ENCODE measurements at regions not wholly inside any gene's neighbourhood (a gene's known extent, or its start where the extent isn't known, plus 50 kb on each side); places are given as distances from the start of the nearest gene placed in this dataset.

DNA sequence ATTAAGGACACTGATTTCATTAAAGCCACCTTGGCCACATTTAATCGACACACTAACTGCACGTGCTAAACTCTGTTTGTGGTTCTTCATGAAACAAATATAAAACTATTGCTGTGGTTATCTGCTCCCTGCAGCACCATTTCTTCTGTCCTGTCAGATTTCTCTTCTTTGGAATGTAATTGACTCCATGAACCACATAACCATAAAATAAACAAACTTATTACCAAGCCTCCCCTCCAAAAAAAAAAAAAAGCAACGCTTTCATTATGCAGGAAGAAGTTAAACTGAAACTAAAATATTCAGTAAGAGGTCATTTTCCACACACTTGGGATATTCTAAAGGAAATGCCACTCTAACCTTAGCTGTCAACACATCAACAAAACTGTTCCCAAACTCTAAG lies 319.1 kb upstream of the NT5E start:
- no peak for TF ChIP-seq EZH2 (IDR thresholded peaks at IDR 0.05; ENCODE audit: insufficient read depth, poor library complexity, severe bottlenecking)
- TF ChIP-seq EZH2phosphoT487 (IDR thresholded peaks at IDR 0.05; ENCODE audit: insufficient read depth, low read depth), result no peak
